ENCODE measurements at regions not wholly inside any gene's neighbourhood (a gene's known extent, or its start where the extent isn't known, plus 50 kb on each side); places are given as distances from the start of the nearest gene placed in this dataset.

DNA sequence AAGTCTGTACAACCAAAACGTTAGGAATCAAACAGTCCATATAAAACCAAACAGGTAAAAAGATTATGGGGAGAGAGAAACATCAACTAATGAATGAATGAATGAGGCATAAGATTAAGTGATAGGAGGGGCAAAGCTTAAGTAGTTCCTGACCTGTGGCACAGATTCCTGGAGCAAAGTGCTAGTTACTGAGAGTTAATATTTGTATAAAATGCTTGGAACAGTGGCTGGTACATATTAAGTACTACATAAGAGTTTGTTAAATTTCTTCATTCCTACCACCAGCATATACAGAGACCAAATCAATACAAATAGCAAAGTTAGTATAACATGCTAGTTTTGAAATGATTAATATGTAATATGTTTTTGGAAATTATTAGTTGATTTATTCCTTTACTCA lies 363.7 kb downstream of the ADAM29 start:
- peaks cover 12% of the 10 kb centered on the region for H3K27me3 Mint-ChIP-seq (ENCODE audit: low read depth)
- H3K4me1 Mint-ChIP-seq (ENCODE audit: low read depth) = no peaks in the 10 kb centered on the region
- no peak overlapping the region for H3K4me3 Mint-ChIP-seq (ENCODE audit: unreplicated experiment)
- no peaks in the 10 kb centered on the region for H3K9me3 Mint-ChIP-seq (ENCODE audit: low read depth)
- H3K36me3 Mint-ChIP-seq (ENCODE audit: low read depth) = no peaks in the 10 kb centered on the region
- H3K27ac Mint-ChIP-seq (ENCODE audit: unreplicated experiment) = no peak overlapping the region
- no peak for TF ChIP-seq CTCF (IDR thresholded peaks at IDR 0.05)
- DNase-seq (ENCODE audit: low spot score) = no peak

DNA sequence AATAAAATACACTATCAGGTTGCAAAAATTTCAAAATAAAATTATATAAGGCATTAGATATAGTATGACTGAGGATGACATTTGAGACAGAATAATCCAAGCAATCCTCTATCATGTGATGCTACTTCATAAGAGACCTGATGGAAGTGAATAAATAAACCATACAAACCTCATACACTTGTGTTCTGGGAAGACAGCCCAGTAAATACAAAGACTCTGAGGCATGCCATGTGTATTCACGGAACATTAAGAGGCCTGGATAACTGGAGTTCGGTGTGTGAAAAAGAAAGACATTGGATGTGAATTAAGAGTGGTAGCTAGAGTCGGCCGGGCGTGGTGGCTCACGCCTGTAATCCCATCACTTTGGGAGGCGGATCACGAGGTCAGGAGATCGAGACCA lies 364.2 kb downstream of the ADAM29 start:
- H3K36me3 Mint-ChIP-seq (ENCODE audit: low read depth) = peaks cover under 1% of the 10 kb centered on the region
- no peak for DNase-seq (ENCODE audit: low spot score)
- H3K4me1 Mint-ChIP-seq (ENCODE audit: low read depth) = no peaks in the 10 kb centered on the region
- no peak overlapping the region for H3K27ac Mint-ChIP-seq (ENCODE audit: unreplicated experiment)
- H3K9me3 Mint-ChIP-seq (ENCODE audit: low read depth) = peaks cover 1% of the 10 kb centered on the region
- H3K27me3 Mint-ChIP-seq (ENCODE audit: low read depth) = peaks cover 9% of the 10 kb centered on the region
- no peak overlapping the region for H3K4me3 Mint-ChIP-seq (ENCODE audit: unreplicated experiment)
- no peak for TF ChIP-seq CTCF (IDR thresholded peaks at IDR 0.05)

DNA sequence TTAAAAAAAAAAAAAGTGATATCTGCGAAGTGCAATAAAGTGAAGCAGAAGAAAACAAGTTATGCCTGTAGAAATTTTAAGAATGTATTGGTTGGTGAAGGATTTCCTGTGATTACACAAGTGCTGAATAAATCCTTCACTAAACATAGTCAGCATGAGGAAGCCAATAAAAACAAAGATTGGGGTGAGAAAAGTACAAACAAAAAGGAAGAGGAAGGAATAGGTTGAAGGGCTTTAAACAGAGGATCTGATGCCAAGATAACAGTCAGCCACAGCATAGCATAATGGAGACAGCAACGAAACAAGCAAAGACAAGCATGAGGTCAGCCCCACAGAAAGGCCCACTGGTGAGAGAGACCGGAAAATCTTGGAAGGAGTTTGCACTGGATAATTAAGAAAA lies 372.2 kb downstream of the ADAM29 start:
- peaks cover 35% of the 10 kb centered on the region for H3K9me3 Mint-ChIP-seq (ENCODE audit: low read depth)
- no peak overlapping the region for H3K4me3 Mint-ChIP-seq (ENCODE audit: unreplicated experiment)
- no peak for TF ChIP-seq CTCF (IDR thresholded peaks at IDR 0.05)
- DNase-seq (ENCODE audit: low spot score) = no peak
- no peaks in the 10 kb centered on the region for H3K27me3 Mint-ChIP-seq (ENCODE audit: low read depth)
- peaks cover 18% of the 10 kb centered on the region for H3K4me1 Mint-ChIP-seq (ENCODE audit: low read depth)
- peak overlapping the region; percentile 64 for H3K27ac Mint-ChIP-seq (ENCODE audit: unreplicated experiment)
- peaks cover 12% of the 10 kb centered on the region for H3K36me3 Mint-ChIP-seq (ENCODE audit: low read depth)

GRCh38 chr4:175297965-175298565 lies 379.9 kb downstream of the ADAM29 start:
- Mint-ChIP-seq H3K4me3 (ENCODE audit: unreplicated experiment) (no peak overlapping the region), H3K27ac (ENCODE audit: unreplicated experiment) (no peak overlapping the region), H3K36me3 (ENCODE audit: low read depth) (peaks cover 2% of the 10 kb centered on the region), H3K4me1 (ENCODE audit: low read depth) (peaks cover 5% of the 10 kb centered on the region), H3K9me3 (ENCODE audit: low read depth) (peaks cover 2% of the 10 kb centered on the region), H3K27me3 (ENCODE audit: low read depth) (no peaks in the 10 kb centered on the region)
- no peak for TF ChIP-seq CTCF (IDR thresholded peaks at IDR 0.05)
- DNase-seq (ENCODE audit: low spot score) = no peak

GRCh38 chr4:175306436-175306835 lies 388.3 kb downstream of the ADAM29 start:
- DNase-seq (ENCODE audit: low spot score) = no peak
- Mint-ChIP-seq H3K4me3 (ENCODE audit: unreplicated experiment) (no peak overlapping the region), H3K4me1 (ENCODE audit: low read depth) (peaks cover 26% of the 10 kb centered on the region), H3K27me3 (ENCODE audit: low read depth) (no peaks in the 10 kb centered on the region), H3K9me3 (ENCODE audit: low read depth) (no peaks in the 10 kb centered on the region), H3K36me3 (ENCODE audit: low read depth) (peaks cover 2% of the 10 kb centered on the region), H3K27ac (ENCODE audit: unreplicated experiment) (no peak overlapping the region)
- TF ChIP-seq CTCF (IDR thresholded peaks at IDR 0.05) = no peak

All from chondrocyte (in vitro differentiated cells).